ENCODE measurements at regions not wholly inside any gene's neighbourhood (a gene's known extent, or its start where the extent isn't known, plus 50 kb on each side); places are given as distances from the start of the nearest gene placed in this dataset.

DNA sequence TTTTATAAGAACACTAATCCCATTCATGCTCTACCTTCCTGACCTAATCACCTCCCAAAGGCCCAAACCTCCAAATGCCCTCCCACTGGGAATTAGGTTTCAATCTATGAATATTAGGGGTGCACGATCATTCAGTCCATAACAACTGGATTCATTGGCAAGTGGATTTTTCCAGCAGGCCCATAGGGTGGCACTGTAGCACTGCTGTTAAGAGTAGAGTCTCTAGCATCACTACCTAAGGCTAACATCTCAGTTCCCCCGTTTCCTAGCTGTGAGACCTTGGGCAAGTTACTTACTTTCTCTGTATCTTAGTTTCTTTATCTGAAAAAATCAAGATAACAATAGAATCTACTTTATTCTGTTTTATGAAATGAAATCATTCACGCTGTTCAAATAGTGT, 315.8 kb downstream of the STIM2 start:
- intact Hi-C loops (cut with DNase I): no loop called here
- no peak for DNase-seq (ENCODE audit: low spot score)

DNA sequence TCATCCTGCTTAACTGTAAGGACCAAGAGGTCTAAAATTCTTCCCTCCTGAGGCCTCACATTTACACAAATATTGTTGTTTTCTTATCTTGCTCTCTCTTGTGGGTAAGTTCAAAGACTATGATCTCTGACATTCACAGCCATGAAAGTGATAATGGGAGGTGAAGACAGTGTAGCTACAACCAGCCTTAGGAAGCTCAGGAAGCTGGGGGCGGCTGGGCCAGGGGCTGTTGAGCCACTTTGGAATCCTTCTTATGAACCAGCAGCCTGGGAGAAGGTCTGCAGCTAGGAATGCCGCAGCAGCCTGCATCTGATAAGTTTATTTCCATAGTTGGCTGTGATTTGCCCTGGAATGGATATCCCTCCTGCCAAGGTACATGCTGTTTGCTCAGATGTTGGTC, 316.2 kb downstream of the STIM2 start:
- intact Hi-C loops (cut with DNase I): no loop called here
- DNase-seq (ENCODE audit: low spot score): no peak

DNA sequence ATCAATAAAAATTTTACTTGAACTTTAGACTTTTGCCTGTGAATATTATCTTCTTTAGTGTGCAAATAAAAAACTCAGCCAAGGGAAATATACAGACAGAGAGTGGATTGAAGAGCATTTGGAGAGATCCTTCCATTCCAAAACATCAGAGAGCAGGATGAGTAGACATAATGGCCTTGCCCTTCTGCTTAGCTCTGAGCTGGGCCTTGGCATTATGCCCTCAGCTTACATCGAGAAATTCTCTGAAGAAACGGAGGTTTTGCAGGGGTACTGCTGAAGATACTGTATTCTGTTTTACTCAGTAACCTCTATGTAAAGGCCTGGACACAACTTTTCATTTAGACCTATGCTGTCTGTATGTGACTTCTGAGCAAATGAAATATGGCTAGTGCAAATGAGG, 317.4 kb downstream of the STIM2 start:
- intact Hi-C loops (cut with DNase I): no loop called here
- no peak for DNase-seq (ENCODE audit: low spot score)

DNA sequence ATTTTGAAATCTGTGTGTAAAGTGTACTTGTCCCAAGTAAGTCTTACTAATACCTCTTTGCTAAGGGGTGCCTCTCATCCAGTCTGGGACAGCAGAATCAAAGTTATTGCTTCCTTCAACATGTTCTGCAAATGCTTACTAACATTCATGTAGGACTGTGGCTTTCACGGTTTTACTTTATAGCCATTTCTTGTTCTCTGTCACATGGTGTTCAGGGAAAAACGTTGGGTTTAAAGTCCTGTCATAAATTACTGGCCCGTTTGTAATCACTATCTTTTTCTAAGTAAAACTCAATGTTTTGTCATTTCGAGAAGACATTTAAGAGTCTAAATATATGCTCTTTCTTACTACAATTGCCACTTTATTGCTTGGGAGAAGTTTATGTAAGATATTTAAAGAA, 321.1 kb downstream of the STIM2 start:
- intact Hi-C loops (cut with DNase I): no loop called here
- no peak for DNase-seq (ENCODE audit: low spot score)

DNA sequence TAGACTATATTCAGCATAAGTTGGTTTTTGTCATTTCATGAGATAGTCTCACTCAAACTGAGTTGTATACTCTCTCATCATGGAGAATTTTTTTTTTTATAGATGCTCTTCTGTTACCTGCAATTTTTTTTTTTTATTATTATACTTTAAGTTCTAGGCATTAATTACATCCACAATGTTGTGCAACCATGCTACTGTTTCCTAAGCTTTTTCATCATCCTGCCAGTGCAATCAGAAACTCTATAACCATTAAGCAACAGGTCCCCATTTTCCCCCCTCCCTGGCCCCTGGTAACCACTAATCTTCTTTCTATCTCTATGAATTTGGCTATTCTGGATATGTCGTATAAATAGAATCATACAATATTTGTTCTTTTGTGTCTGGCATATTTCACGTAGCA, 321.6 kb downstream of the STIM2 start:
- intact Hi-C loops (cut with DNase I): no loop called here
- DNase-seq (ENCODE audit: low spot score): no peak

DNA sequence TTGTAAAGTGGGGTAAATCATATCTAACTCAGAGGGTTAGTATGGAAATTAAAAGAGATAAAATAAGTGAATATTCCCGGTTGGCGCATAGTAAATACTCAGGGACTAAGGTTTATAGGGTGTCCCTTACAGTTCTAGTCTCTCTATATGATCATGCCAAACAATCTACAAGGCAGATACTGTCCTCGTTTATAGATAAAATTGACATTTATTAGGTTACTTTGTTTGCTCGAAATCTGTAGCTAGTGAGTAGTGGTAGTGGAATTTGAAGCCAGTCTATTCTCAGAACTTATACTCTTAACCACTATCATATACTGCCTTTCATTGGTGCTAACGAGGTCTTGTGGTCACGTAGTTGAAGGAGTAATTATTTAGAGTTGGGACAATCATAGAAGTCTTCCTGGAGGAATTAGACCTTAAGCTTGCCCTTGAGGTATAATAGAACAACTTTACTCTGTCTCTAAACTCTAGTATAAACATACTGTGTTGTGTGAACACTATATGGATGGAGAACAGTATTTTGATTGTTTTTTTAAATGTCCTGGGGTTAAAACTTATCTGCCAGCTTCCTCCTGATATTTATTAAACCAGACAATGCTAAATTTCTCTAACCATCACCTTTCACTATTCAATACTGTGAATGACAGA, 324.0 kb downstream of the STIM2 start:
- intact Hi-C loops (cut with DNase I): no loop called here
- DNase-seq (ENCODE audit: low spot score): no peak

DNA sequence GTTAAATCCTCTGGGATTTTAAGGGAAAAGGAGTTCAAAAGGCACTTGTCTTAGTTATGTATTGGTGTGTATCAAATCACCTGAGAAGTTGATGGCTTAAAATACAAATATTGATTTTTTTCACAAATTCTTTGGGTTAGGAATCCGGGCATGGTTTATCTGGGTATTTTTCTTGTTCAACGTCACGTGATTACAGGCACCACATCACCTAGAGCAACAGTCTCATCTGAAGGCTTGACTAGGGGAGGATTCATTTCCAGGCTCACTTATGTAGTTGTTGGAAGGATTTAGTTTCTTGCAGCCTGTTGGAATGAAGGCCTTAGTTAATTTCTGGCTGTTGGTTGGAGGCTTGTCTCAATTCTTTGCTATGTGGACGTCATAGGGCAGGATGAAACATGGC, 326.1 kb downstream of the STIM2 start:
- intact Hi-C loops (cut with DNase I): no loop called here
- DNase-seq (ENCODE audit: low spot score): no peak

DNA sequence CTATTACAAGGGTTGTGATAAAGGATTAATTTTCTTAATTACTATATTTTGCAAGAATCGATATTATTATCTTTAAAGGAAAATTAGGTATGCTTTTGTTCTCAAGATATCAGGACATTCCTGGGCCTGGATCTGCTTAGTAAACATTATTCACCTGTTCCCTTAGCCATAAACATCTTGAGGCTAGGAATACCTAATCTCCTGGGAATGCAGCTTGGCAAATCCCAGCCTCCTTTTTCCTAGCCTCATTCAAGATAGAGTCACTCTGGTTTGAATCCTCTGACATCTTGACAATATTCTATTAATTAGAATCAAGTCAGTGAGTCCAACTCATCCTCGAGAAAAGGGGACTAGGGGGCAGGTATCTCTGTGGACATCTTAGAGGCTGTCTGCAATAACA, 327.1 kb downstream of the STIM2 start:
- intact Hi-C loops (cut with DNase I): no loop called here
- no peak for DNase-seq (ENCODE audit: low spot score)

DNA sequence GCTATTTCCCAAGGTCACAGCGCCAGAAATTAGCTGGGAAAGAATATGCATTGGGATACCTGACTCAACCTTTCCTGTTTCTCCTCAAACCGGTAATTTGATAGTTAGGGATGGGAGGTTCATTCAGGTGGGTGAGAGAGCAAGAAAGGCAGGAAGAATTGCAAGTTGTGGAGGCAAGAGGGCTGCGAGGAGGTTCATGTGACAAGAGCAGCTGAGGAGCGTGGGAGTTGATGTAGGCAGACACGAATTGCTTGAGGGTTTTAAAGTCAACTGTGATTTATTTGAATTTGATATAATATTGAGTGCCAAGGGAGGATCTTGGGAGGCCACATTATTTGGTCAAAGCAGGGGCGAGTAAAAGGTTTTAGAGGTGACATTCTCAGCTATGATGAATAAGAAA, 329.0 kb downstream of the STIM2 start:
- DNase-seq (ENCODE audit: low spot score): no peak
- intact Hi-C loops (cut with DNase I): no loop called here

DNA sequence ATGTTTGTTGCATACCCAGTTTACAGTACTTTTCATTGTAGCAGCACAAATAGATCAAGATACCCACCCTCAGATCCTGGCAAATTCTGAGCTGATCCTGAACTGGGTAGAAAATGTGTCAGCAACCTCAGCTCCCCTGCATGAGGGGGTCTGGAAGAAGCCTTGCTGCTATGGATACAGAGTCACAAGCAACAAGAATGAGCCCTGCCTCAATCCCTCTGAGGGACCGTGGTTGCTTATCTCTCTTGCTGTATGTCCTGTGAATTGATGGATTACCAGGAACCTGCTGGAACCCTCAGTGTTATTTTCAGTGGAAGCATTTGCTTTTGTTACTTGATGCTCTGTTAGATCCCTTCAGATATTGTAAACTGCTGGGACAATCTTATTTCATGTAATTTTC, 331.0 kb downstream of the STIM2 start:
- intact Hi-C loops (cut with DNase I): no loop called here
- DNase-seq (ENCODE audit: low spot score): no peak

DNA sequence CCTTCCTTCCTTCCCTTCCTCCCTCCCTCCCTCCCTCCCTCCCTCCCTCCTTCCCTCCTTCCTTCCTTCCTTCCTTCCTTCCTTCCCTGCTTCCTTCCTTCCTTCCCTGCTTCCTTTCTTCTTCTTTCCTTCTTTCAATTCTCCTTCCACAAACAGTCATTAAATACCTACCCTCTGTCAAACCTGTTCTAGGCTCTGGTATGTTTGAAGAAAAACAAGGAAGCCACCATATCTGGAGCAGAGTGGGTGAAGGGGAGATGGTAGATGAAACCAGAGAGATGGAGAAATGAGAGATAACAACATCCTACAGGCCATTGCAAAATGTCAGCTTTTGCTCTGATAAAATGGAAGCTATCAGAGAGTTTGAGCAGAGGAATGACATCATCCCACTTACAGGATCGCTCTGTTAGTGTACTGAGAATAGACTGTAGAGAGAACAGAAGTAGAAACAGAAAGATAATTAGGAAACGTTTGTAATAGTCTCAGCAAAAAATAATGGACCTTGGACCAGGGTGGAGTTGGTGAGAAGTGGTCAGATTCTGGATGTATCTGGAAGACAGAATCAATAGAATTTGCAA, 334.0 kb downstream of the STIM2 start:
- intact Hi-C loops (cut with DNase I): no loop called here

DNA sequence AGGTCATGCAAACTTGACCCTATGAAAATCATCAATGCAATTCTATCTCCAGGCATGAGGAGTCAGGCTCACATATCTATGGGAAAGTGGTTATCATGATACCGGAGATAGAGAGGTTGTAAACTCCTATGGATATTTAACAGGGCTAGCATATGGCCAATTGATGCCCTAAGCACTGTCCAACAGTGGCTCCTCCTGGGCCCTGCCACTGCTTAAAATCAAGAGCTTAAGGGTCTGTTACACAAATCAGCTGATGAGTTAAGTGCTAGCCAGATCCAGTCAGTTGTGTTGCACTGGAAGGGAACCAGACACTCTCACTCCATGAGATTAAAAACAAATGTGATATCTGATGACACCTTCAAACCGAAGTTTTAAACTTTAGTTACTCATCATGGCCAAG, 337.6 kb downstream of the STIM2 start:
- intact Hi-C loops (cut with DNase I): no loop called here
- DNase-seq (ENCODE audit: low spot score): no peak

More for the DNA sequence above, 334.0 kb downstream of the STIM2 start:
- DNase-seq (ENCODE audit: low spot score): no peak

DNA sequence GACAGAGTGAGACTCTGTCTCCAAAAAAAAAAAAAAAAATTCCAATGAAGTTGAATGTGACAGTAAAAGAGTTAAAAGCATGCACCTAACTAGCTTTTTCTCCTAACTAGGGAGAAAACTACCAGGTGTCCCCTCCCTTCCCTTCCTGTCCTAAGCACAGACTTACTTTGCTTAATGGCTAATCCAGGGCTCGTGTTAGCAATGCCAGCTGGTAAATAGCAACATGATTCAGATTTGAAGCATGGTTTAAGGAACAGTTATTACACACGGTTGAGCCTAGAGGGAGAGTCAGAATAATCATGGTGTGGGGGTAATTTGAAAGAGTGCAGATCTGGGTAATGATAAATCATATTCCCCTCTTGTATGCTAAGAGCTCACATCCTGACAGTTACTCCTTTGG, 338.3 kb downstream of the STIM2 start:
- intact Hi-C loops (cut with DNase I): no loop called here
- no peak for DNase-seq (ENCODE audit: low spot score)

DNA sequence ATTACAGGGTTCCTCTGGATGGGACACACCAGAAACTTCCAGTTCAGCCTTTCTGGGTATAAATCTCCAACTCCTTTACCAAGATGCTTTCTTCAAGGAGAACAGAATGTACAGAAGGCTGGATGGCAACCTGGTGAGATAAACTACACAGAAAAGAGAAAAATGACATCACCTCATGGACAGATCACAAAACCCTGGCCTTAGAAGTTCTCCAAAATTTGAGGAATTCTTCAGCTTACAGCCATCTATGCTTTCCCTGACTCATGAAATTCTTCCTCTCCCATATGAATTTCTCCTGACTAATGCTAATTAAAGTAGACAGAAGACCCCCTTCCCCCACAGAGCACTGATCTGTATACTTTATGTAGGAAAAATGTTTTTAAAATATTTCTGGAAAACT, 345.4 kb downstream of the STIM2 start:
- no peak for DNase-seq (ENCODE audit: low spot score)
- intact Hi-C loops (cut with DNase I): no loop called here

DNA sequence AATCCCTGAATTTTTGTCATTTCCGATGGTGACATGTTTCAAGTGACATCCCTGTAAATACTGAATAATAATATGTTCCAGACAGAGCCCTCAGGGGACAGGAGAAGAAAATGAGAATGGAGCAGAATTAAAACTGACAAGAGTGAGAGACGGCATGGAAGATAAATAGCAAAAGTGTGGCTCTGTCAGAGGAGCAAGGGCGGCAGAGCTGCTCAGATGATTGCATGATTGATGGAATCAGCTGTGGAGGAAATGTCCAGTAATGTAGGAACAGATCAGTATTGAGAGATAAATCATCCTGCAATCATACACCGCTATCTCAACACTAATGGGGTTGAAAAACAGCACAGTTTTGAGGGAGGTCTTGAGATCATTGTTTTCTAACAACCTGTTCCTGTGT, 350.3 kb downstream of the STIM2 start:
- no peak for DNase-seq (ENCODE audit: low spot score)
- intact Hi-C loops (cut with DNase I): no loop called here

DNA sequence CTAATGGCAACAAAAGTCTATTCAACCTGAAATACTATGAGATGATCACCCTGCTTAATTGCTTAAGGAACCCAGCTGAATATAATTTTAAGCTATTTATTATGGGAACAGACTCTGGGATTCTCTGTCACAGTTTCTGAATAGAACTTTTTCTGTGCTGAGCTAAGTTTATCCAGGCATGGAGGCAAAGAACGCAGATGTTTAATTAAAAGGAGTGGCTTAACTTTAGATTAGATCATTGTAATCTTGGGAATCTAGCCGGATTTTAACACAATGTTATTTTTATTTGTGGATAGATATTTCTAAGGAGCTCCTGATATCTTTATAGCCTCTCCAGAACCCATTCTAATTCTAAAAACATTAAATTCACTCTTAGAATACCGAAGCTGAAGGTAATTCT, 353.4 kb downstream of the STIM2 start:
- intact Hi-C loops (cut with DNase I): no loop called here
- no peak for DNase-seq (ENCODE audit: low spot score)

DNA sequence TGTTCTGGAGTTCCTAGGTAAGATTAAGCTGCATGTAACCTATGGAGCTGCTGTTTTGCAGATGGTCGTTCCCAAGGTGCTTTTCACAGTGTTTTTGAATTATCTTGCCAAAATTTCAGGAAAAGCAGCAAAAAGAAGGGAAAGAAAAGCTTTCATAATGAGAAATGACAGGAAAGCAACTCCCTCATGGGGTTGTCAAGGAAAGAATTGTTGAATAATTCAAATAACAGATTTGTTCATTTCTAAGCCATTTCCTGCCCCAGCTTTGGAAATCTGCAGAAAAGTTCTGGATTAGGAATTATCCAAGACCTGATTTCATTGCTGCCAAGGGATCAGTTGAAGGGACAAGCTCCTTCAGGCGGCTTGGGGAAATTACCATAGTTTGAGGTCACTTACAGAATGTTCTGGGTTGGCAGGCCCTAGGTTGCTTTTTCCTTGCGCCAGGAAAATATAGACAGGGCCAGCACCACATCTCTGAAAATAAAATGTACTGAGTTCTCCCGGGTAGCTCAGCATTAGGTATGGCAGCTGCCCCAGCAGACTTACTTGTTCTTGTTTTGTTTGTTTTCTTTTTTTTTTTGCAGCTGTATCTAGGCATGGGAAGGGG, 354.7 kb downstream of the STIM2 start:
- DNase-seq (ENCODE audit: low spot score): no peak
- intact Hi-C loops (cut with DNase I): no loop called here

DNA sequence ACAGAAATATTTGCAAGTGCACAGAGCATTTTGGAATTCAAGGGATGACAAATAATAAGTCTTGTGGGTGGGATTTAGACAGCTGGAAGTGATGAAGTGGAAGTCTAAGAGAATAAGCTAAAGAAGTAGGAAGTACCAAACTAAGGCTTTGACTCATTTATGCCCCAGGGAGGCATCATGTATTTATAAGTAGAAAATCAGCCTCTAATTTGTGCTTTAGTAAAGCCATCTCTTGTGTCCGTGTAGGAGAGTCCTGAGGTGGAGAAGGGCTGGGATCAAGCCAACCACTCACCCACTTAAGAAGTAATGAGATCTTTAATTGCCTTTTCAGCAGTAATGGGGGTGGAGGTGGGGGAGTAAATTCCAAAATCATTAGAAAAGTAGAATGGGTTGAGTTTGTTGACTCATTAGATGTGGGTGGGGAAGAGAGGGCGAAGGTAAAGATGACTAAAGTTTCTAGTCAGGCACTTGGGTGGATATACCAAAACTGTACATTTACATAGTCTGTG, 356.7 kb downstream of the STIM2 start:
- no peak for DNase-seq (ENCODE audit: low spot score)
- intact Hi-C loops (cut with DNase I): no loop called here

DNA sequence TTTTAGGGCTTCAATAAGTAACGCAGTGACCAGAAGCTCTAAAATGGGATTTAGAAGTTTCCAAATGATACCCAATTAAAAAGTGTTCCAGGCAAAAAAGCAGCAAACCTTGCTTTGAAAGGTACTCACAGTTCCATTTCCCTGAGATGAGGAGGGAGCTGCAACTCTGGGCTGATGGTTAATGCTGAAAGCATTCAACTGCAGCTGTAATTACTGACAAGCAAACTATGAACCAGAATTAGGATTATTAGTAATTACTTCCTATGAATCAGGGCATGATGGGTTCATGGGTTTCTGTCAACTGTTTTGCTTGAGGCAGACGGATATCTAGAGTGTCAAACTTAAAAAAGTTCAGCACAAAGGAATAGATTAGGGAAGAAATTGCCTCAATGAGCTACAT, 357.4 kb downstream of the STIM2 start:
- intact Hi-C loops (cut with DNase I): no loop called here

DNA sequence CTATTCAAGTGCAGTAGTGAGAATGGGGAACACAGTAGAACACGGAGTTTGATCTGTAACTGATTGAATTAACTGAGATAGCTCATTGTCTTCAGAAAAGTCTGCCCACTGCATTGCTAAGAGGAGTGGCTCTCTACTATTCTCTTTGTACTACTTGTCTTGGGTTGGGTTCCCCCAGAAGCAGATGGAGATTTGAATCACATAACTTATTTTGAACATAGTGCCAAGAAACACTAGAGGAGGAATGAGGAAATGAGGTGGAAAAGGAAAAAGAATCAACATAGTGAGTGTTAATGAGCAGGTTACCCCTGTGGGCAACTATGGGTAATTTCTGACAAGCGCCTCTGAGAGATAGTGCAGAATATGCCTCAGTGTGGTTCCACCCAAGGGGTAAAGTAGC, 362.7 kb downstream of the STIM2 start:
- intact Hi-C loops (cut with DNase I): no loop called here
- DNase-seq (ENCODE audit: low spot score): no peak

More for the DNA sequence above, 357.4 kb downstream of the STIM2 start:
- DNase-seq (ENCODE audit: low spot score): no peak

DNA sequence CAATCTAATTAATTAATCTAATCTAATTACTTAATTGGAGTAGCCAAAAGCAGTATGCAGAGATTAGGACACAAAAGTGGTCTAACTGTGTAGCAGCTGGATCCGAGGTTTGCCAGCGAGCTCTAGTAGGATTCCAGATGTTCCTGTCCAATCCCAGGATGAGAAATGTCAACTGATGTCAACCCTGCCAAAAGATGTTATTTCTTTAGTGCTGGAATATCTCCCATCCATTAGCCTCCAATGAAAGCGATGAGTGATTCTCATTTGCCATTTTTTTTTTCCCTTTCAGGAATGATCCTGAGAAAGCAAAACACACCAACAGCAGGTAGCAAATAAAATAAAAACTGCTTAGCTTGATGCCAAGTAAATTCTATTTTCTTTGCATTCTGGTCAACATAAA, 372.9 kb downstream of the STIM2 start:
- DNase-seq (ENCODE audit: low spot score): no peak
- intact Hi-C loops (cut with DNase I): no loop called here
